GM19463 (cell line): ENCODE measurements at regions not wholly inside any gene's neighbourhood (a gene's known extent, or its start where the extent isn't known, plus 50 kb on each side); places are given as distances from the start of the nearest gene placed in this dataset.

Experiments used
- ATAC-seq: cut with Tn5 transposase; IDR thresholded peaks from one replicate; pipeline ENCODE4 v1.9.1; 2021; ENCODE audit warnings: mild to moderate bottlenecking, moderate library complexity; ENCODE audit not compliant: unreplicated experiment

GRCh38 chr15:62625429-62626033, 417.0 kb upstream of the TPM1 start:
- no peak for ATAC-seq

GRCh38 chr15:62626903-62627302, 415.6 kb upstream of the TPM1 start:
- ATAC-seq = no peak

GRCh38 chr15:62631076-62631724, 411.3 kb upstream of the TPM1 start:
- no peak for ATAC-seq

GRCh38 chr15:62636823-62637573, 405.5 kb upstream of the TPM1 start:
- ATAC-seq = no peak

- ATAC-seq = no peak
Measured at GRCh38 chr15:62637574-62637897, 405.0 kb upstream of the TPM1 start.

- ATAC-seq = no peak
Measured at GRCh38 chr15:62637950-62638619, 404.5 kb upstream of the TPM1 start.

GRCh38 chr15:62639432-62639831, 403.1 kb upstream of the TPM1 start:
- ATAC-seq = no peak

GRCh38 chr15:62639906-62640605, 402.5 kb upstream of the TPM1 start:
- no peak for ATAC-seq

- ATAC-seq = no peak
Measured at GRCh38 chr15:62641825-62642224, 400.7 kb upstream of the TPM1 start.

GRCh38 chr15:62643572-62643971, 399.0 kb upstream of the TPM1 start:
- no peak for ATAC-seq

GRCh38 chr15:62644216-62644888, 398.2 kb upstream of the TPM1 start:
- ATAC-seq = no peak

GRCh38 chr15:62644889-62645742, 397.4 kb upstream of the TPM1 start:
- ATAC-seq = no peak

GRCh38 chr15:62647202-62647842, 395.2 kb upstream of the TPM1 start:
- no peak for ATAC-seq

GRCh38 chr15:62647843-62648505, 394.6 kb upstream of the TPM1 start:
- ATAC-seq = no peak

GRCh38 chr15:62648954-62649353, 393.6 kb upstream of the TPM1 start:
- no peak for ATAC-seq

GRCh38 chr15:62649793-62650420, 392.6 kb upstream of the TPM1 start:
- ATAC-seq = peak; percentile 92

GRCh38 chr15:62653122-62653521, 389.4 kb upstream of the TPM1 start:
- no peak for ATAC-seq

GRCh38 chr15:62656071-62656470, 386.5 kb upstream of the TPM1 start:
- no peak for ATAC-seq
